ENCODE measurements at regions not wholly inside any gene's neighbourhood (a gene's known extent, or its start where the extent isn't known, plus 50 kb on each side); places are given as distances from the start of the nearest gene placed in this dataset.

- DNase-seq = peak in 1 of 5 donors; percentile 8
Measured at GRCh38 chr3:82938821-82939328, 1177.4 kb upstream of the GBE1 start.

DNA sequence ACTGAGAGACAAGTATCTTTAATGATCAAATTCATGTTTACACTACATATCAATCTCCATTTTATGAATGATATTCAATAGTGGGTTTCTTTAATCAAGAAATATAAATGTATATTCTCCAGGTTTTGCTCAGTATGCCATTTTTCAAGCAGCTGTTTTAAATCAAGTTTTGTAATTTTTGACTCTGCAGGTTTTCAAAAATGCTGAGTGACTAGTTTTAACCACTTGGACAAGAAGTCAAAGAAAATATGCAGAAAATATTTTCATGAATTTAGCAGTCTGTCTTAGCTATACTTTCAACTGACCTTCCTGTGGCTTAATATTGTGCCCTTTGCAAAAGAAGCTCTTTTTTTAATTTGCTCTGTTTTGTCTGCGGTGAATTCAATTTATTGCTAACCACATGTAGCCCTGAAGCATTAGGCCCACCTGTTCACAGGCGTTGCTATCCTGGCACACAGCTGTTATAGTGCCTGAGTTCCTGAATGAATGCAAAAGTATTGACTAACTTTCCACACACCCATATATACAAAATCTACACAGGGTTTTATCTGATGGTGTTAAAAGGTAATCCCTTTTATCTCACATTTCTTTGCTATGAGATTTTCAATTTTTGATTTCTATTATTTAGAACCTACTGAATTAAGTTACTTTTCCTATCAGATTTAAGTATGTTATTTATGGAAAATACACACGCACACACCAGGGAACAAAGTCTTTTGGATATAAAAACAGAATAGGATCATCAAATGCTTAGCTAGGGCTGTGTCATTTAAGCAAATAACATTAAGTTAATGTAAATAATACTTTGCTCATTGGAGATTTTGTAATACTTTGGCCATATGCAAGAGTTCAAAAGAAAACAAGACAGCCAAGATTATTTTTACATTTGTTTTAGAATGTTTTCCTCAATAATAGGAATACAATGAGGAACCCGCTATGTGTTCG, 1166.1 kb upstream of the GBE1 start:
- no peak for DNase-seq

- DNase-seq = no peak
Measured at GRCh38 chr3:82891028-82891427, 1129.6 kb upstream of the GBE1 start.

- no peak for DNase-seq
Measured at GRCh38 chr3:82883072-82883471, 1121.6 kb upstream of the GBE1 start.

DNA sequence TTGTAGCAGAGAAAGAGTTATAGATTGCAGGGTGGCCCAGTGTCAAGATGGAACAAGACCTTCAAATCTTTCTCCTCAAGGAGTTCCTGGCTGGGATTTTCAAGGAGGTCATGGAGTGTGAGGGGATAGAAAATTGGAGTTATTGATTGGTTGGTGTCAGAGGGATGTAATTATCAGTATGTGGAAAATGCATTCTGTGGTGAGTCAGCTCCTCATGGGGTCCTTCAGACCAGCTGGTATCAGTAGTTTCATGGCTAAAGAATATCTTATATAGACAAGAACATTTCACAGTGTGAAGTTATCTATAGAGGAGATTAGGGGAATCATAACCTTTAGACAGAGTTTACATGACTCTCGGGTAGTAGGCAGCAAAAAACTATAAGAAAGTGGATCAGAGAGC, 1114.0 kb upstream of the GBE1 start:
- DNase-seq = no peak

- DNase-seq = no peak
Measured at GRCh38 chr3:82839871-82840270, 1078.4 kb upstream of the GBE1 start.

- no peak for DNase-seq
Measured at GRCh38 chr3:82834098-82834497, 1072.7 kb upstream of the GBE1 start.

GRCh38 chr3:82824491-82824890, 1063.0 kb upstream of the GBE1 start:
- DNase-seq = no peak

DNA sequence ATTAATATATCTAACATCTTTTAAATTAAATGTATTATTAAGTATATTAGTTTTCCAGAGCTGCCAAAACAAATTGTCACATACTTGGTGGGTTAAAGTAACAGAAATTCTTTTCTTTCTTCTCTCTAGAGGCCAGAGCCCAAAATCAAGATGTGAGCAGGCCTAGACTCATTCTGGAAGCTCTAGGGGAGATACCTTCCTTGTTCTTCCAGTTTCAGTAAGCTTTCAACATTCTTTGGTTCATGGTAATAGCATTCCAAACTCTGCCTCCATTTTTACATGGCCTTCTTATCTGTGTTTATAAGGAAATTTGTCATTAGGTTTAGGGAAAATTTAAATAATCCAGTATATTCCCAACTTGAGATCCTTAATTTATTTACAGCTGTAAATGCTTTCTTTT, 1054.6 kb upstream of the GBE1 start:
- DNase-seq = no peak

- DNase-seq = no peak
Measured at GRCh38 chr3:82815417-82816058, 1054.1 kb upstream of the GBE1 start.

- no peak for DNase-seq
Measured at GRCh38 chr3:82814660-82815059, 1053.2 kb upstream of the GBE1 start.

DNA sequence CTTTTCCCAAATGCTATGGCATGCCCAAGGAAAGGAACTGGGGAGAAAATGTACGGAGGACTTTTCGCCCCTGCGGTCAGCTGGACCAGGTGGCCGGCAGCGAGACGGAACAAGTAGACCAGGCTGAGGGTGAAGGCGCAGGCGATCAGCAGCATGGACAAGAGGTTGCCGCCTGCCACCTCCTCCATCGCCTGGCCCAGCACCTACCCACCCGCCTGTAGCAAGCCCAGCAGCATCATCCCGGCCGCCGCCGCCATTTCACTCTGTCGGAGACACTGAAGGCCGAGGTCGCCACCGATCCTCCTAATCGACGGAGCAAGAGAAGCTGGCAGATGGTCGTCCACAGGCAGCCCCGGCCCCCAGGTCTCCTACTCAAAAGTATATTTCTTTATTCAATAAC, 1046.3 kb upstream of the GBE1 start:
- no peak for DNase-seq

GRCh38 chr3:82802501-82802900, 1041.1 kb upstream of the GBE1 start:
- DNase-seq = no peak

DNA sequence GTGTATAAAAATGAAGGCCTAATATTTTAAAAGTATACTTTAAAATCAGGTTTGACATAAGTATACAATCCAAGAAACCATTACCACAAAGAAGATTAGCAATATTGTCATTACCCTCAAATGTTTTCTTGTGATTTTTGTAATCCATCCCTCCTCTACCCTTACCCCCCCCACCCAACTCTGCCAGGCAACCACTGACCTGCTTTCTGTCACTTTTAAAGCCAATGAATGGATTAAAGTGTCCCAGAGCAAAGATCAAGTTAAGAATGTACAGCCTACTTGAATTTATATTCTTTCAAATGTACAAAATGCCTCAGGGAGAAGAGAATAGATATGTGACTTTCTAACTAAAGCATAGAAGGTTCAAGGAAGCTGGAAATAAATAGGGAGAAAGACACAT, 1038.8 kb upstream of the GBE1 start:
- no peak for DNase-seq

DNA sequence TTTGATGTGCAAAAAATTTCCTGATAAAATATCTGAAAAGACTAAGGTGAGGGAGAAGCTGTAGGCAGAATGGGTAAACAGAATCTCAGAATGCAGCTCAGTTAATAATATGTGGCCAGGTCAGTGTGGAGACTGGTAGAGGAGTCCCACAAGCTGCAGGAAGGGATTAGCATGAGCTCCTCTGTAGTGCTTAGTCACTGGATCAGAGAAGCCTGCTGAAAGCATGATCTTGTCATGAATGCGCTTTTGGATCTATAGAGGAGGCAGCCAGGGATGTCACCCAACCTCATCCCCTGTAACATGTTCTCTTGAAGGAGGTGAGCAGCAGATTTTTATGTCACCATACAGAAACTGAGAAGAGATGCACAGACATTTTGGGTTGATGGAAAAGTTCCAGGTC, 1035.3 kb upstream of the GBE1 start:
- no peak for DNase-seq

DNA sequence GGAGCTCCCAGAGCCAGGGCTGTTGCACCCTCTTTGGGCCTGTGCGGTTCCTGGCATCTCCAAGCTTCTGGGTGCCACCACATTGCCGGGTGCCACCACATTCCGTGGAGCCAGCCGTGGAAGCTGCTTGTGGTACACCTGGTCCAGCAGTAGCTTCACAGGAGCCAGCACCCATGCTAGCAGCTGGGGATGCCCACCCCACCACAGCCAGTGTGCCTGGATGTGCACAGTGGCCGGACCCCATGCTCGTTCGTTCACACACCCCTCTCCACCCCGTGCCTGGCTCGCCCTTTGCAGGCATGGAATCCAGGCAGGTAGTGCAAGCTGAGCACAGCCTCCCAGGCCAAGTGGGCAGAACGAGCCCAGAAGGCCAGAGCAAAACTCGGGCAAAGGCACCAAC, 1029.8 kb upstream of the GBE1 start:
- no peak for DNase-seq

- DNase-seq = no peak
Measured at GRCh38 chr3:82790307-82791097, 1029.1 kb upstream of the GBE1 start.

DNA sequence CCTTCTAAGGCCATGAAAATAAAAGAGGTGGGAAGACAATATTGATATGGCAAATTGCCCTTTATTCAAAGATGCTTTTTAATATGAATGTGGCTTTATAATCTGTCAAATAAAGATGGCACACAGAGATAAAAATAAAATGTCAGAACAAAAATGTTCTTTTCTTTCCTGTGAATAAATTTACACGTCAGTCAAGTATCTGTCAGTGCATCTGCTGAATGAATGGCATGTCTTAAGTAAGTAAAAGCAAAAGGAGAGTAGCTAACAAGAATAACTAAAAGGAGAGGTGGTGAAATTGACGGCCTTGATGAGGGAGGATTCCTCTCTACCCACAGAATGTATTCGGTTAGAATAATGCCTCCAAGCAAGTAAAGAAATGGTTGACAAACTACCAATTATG, 1021.7 kb upstream of the GBE1 start:
- DNase-seq = no peak

GRCh38 chr3:82773207-82773606, 1011.8 kb upstream of the GBE1 start:
- DNase-seq = no peak

DNA sequence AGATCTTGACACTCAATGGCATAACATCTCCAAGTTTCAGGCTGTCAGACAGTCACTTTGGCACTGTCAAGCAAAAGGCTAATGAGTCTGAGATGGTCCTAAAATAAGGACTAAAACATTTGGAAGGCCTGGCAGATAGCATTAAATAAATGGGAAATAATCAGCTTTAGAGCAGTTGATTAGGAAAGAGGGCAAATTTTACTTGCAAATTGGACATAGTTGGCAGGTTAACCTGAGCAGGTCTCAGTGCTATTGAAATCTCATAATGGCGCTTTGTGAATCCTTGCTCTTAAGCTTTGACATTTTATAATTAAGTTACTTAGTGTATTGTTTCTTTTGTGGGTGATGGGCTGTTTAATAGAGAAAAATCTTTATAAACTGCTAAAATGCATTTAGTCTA, 1003.1 kb upstream of the GBE1 start:
- DNase-seq = no peak

- no peak for DNase-seq
Measured at GRCh38 chr3:82761858-82762257, 1000.4 kb upstream of the GBE1 start.

GRCh38 chr3:82745544-82745943, 984.1 kb upstream of the GBE1 start:
- DNase-seq = no peak

- no peak for DNase-seq
Measured at GRCh38 chr3:82743196-82743595, 981.8 kb upstream of the GBE1 start.
